ENCODE measurements at regions not wholly inside any gene's neighbourhood (a gene's known extent, or its start where the extent isn't known, plus 50 kb on each side); places are given as distances from the start of the nearest gene placed in this dataset.

DNA sequence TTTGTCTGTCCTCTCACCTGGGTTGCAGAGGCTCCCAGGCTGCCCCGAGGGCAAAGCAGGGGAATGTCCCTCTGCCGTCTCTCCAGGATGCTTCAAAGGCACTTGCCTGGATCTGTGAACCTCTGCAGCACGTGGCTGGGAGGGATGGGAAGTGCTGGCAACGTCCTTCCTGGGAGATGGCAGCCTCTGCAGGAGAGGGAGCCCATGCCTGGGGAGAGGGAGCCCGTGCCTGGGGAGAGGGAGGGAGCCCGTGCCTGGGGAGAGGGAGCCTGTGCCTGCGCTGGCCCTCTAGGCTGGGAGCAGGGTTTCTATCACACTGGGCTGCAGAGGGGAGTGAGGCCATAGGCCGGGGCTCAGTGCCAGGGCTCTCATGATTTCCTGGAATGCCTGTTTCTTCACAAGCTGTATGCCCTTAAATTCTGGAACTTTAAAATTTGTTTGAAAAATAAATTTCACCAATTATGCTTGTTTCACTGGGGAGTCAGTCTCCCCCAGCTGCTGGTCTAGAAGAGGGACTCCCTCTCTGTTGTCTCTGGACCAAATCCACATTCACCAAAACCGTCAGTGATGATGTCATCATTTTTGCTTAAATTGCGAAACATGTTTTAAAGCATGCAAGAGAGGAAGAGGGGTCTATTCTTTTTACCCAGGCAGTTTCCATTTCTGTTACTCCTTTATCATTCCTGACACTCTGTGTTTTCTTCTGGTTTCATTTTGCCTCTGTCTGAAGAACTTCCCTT, 135.7 kb downstream of the DNAJB6 start:
- TF ChIP-seq TAF1 (IDR thresholded peaks at IDR 0.05; ENCODE audit: borderline replicate concordance, low read depth, low read length) (no peak), EZH2phosphoT487 (IDR thresholded peaks at IDR 0.05; ENCODE audit: borderline replicate concordance, low read depth) (no peak), POLR2AphosphoS5 (IDR thresholded peaks at IDR 0.05; ENCODE audit: low read depth, low read length) (no peak), RXRA (IDR thresholded peaks at IDR 0.05; ENCODE audit: borderline replicate concordance, low read depth) (no peak)
- TF ChIP-seq, protein P1, sequence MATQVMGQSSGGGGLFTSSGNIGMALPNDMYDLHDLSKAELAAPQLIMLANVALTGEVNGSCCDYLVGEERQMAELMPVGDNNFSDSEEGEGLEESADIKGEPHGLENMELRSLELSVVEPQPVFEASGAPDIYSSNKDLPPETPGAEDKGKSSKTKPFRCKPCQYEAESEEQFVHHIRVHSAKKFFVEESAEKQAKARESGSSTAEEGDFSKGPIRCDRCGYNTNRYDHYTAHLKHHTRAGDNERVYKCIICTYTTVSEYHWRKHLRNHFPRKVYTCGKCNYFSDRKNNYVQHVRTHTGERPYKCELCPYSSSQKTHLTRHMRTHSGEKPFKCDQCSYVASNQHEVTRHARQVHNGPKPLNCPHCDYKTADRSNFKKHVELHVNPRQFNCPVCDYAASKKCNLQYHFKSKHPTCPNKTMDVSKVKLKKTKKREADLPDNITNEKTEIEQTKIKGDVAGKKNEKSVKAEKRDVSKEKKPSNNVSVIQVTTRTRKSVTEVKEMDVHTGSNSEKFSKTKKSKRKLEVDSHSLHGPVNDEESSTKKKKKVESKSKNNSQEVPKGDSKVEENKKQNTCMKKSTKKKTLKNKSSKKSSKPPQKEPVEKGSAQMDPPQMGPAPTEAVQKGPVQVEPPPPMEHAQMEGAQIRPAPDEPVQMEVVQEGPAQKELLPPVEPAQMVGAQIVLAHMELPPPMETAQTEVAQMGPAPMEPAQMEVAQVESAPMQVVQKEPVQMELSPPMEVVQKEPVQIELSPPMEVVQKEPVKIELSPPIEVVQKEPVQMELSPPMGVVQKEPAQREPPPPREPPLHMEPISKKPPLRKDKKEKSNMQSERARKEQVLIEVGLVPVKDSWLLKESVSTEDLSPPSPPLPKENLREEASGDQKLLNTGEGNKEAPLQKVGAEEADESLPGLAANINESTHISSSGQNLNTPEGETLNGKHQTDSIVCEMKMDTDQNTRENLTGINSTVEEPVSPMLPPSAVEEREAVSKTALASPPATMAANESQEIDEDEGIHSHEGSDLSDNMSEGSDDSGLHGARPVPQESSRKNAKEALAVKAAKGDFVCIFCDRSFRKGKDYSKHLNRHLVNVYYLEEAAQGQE (IDR thresholded peaks at IDR 0.05; ENCODE audit: low read depth, low read length): no peak

Measured in SK-N-SH (cell line).